A549 (cell line): ENCODE measurements at regions not wholly inside any gene's neighbourhood (a gene's known extent, or its start where the extent isn't known, plus 50 kb on each side); places are given as distances from the start of the nearest gene placed in this dataset.

Source experiments
- EP300 ChIP-seq, 2 experiments: fragments of >200 bp; sonication (Bioruptor Twin); formaldehyde crosslinking; IDR thresholded peaks; 2 replicates in 1 of 2; 3 replicates in 1 of 2; pipeline ENCODE4 v1.6.1; 2016 to 2017
- POLR2A ChIP-seq: IDR thresholded peaks from 2 replicates; pipeline ENCODE4 v1.6.1; 2012; ENCODE audit warnings: mild to moderate bottlenecking, low read length
- POLR2AphosphoS2 ChIP-seq: conservative IDR thresholded peaks from 2 replicates; pipeline ENCODE4 v1.6.1; 2012; ENCODE audit warnings: low read length, improper control_type of control experiment, inconsistent platforms
- RAD21 ChIP-seq, 2 experiments: fragments of >200 bp in 1 of 2; sonication (Bioruptor Twin) in 1 of 2; formaldehyde crosslinking in 1 of 2; IDR thresholded peaks in 1 of 2; conservative IDR thresholded peaks in 1 of 2; 2 replicates in 1 of 2; 3 replicates in 1 of 2; pipeline ENCODE4 v1.6.1; 2012 to 2018; ENCODE audit warnings: inconsistent platforms in 1 of 2

DNA sequence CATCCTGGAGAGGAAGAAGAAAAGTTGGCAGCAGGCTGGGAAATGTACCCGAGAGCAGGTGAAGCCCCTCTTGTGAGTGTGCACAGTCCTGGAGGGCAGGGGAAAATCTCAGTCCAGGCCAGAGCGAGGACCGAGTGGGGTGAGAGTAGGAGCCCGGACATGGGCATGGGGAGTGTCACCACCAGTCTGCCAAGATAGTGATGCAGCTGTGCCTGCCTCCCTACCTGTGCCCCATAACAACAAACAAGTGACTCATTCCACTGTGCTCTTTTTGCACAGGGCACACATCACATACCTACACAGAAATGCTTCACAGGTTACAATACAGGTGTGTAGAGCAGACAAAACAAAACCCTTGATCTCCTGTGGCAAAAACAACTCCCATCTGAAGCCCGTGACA, 205.9 kb upstream of the PELI2 start:
- no peak for TF ChIP-seq POLR2A
- no peak for TF ChIP-seq EP300 (IDR thresholded peaks at IDR 0.05)
- TF ChIP-seq RAD21 (conservative IDR thresholded peaks at IDR 0.05 in 1 of 2, IDR thresholded peaks at IDR 0.05 in 1 of 2) = no peak
- no peak for TF ChIP-seq POLR2AphosphoS2
